Caki2 (cell line): ENCODE measurements at regions not wholly inside any gene's neighbourhood (a gene's known extent, or its start where the extent isn't known, plus 50 kb on each side); places are given as distances from the start of the nearest gene placed in this dataset.
"Not testable (repeated sequence)": the region's sequence is repeated elsewhere in the genome, so short reads cannot be mapped to it uniquely, and the experiment has no call there.

Experiments used
- DNase-seq: peaks from one replicate; pipeline ENCODE4 v3.0.0-alpha.2; 2015; ENCODE audit warnings: low read depth
- in situ Hi-C: cut with HindIII; loops from 2 replicates; pipeline ENCODE4 v1.10.0; 2016; ENCODE audit warnings: low sequenced_read_pairs, low pct_unique_long_range_greater_than_20kb, mixed read lengths

GRCh38 chr7:25722856-25723255, 429.1 kb upstream of the NFE2L3 start:
- in situ Hi-C loops, result no loop called here
- DNase-seq, result no peak

- in situ Hi-C loops, result no loop called here
- DNase-seq, result no peak
Observed at GRCh38 chr7:25725451-25725850, 426.5 kb upstream of the NFE2L3 start.

GRCh38 chr7:25726170-25726780, 425.7 kb upstream of the NFE2L3 start:
- no peak for DNase-seq
- in situ Hi-C loops, result no loop called here

GRCh38 chr7:25726781-25727311, 425.2 kb upstream of the NFE2L3 start:
- DNase-seq, result no peak
- in situ Hi-C loops, result no loop called here

GRCh38 chr7:25727446-25727845, 424.6 kb upstream of the NFE2L3 start:
- in situ Hi-C loops, result no loop called here

GRCh38 chr7:25727876-25728275, 424.1 kb upstream of the NFE2L3 start:
- no peak for DNase-seq
- in situ Hi-C loops, result no loop called here

More at GRCh38 chr7:25727446-25727845, 424.6 kb upstream of the NFE2L3 start:
- no peak for DNase-seq

GRCh38 chr7:25731068-25731845, 420.7 kb upstream of the NFE2L3 start:
- in situ Hi-C loops, result no loop called here
- no peak for DNase-seq

GRCh38 chr7:25731846-25732245, 420.2 kb upstream of the NFE2L3 start:
- in situ Hi-C loops, result no loop called here
- no peak for DNase-seq

- in situ Hi-C loops, result no loop called here
- no peak for DNase-seq
Observed at GRCh38 chr7:25732766-25733217, 419.2 kb upstream of the NFE2L3 start.

GRCh38 chr7:25735674-25736242, 416.2 kb upstream of the NFE2L3 start:
- in situ Hi-C loops, result no loop called here
- no peak for DNase-seq

GRCh38 chr7:25738528-25738927, 413.5 kb upstream of the NFE2L3 start:
- in situ Hi-C loops, result no loop called here
- DNase-seq, result no peak

- in situ Hi-C loops, result no loop called here
- DNase-seq, result no peak
Observed at GRCh38 chr7:25739143-25739542, 412.9 kb upstream of the NFE2L3 start.

GRCh38 chr7:25742316-25742715, 409.7 kb upstream of the NFE2L3 start:
- no peak for DNase-seq
- in situ Hi-C loops, result no loop called here

GRCh38 chr7:25743670-25744451, 408.1 kb upstream of the NFE2L3 start:
- DNase-seq, in situ Hi-C loops: not testable (repeated sequence)

GRCh38 chr7:25750744-25751508, 401.1 kb upstream of the NFE2L3 start:
- DNase-seq, result no peak
- in situ Hi-C loops, result no loop called here

GRCh38 chr7:25752154-25752553, 399.8 kb upstream of the NFE2L3 start:
- no peak for DNase-seq
- in situ Hi-C loops, result no loop called here

- DNase-seq, result no peak
- in situ Hi-C loops, result no loop called here
Observed at GRCh38 chr7:25752967-25753791, 398.8 kb upstream of the NFE2L3 start.
